MM.1S (cell line): ENCODE measurements at regions not wholly inside any gene's neighbourhood (a gene's known extent, or its start where the extent isn't known, plus 50 kb on each side); places are given as distances from the start of the nearest gene placed in this dataset.

ENCODE experiments used
- DNase-seq: peaks from one replicate; pipeline ENCODE4 v3.0.0-alpha.2; 2015
- H2AFZ ChIP-seq: fragments of 300-600 bp; sonication (generic); 2 replicates; pipeline ENCODE4 v1.6.0; 2016; ENCODE audit warnings: antibody characterized with exemption, low read length
- H3F3A ChIP-seq: fragments of 300-600 bp; sonication (generic); 2 replicates; pipeline ENCODE4 v1.6.1; 2016; ENCODE audit warnings: mild to moderate bottlenecking, antibody characterized with exemption, low read length, moderate library complexity, mixed read lengths; ENCODE audit not compliant: insufficient read depth
- H3K27ac ChIP-seq: fragments of 300-600 bp; sonication (generic); 2 replicates; pipeline ENCODE4 v1.5.1; 2016; ENCODE audit warnings: mild to moderate bottlenecking, low read length
- H3K27me3 ChIP-seq: fragments of 300-600 bp; sonication (generic); replicated peaks from 2 replicates; pipeline ENCODE4 v1.6.0; 2016; ENCODE audit warnings: low read length; ENCODE audit not compliant: insufficient read depth
- H3K36me3 ChIP-seq: fragments of 300-600 bp; sonication (generic); replicated peaks from 2 replicates; pipeline ENCODE4 v1.6.1; 2016; ENCODE audit warnings: mild to moderate bottlenecking, low read length, mixed read lengths; ENCODE audit not compliant: insufficient read depth
- H3K4me1 ChIP-seq: fragments of 300-600 bp; sonication (generic); 2 replicates; pipeline ENCODE4 v1.6.1; 2016; ENCODE audit warnings: low read length, mixed read lengths
- H3K4me2 ChIP-seq: fragments of 300-600 bp; sonication (generic); 2 replicates; pipeline ENCODE4 v1.6.0; 2016; ENCODE audit warnings: low read depth, low read length
- H3K4me3 ChIP-seq: fragments of 300-600 bp; sonication (generic); 2 replicates; pipeline ENCODE4 v1.5.1; 2016; ENCODE audit warnings: low read length, mixed read lengths
- H3K79me2 ChIP-seq: fragments of 300-600 bp; sonication (generic); 2 replicates; pipeline ENCODE4 v1.6.1; 2016; ENCODE audit warnings: mixed run types, low read length, mixed read lengths
- H3K9ac ChIP-seq: fragments of 300-600 bp; sonication (generic); 2 replicates; pipeline ENCODE4 v1.6.1; 2016; ENCODE audit warnings: low read length, mixed read lengths
- H3K9me2 ChIP-seq: fragments of 300-600 bp; sonication (generic); replicated peaks from 2 replicates; pipeline ENCODE4 v1.6.1; 2016; ENCODE audit warnings: mild to moderate bottlenecking, low read length, mixed read lengths; ENCODE audit not compliant: insufficient read depth
- H3K9me3 ChIP-seq: fragments of 300-600 bp; sonication (generic); replicated peaks from 2 replicates; pipeline ENCODE4 v1.6.1; 2016; ENCODE audit warnings: mild to moderate bottlenecking, low read length, mixed read lengths; ENCODE audit not compliant: insufficient read depth
- H4K20me1 ChIP-seq: fragments of 300-600 bp; sonication (generic); 2 replicates; pipeline ENCODE4 v1.6.1; 2016; ENCODE audit warnings: mild to moderate bottlenecking, low read length, moderate library complexity, mixed read lengths; ENCODE audit not compliant: insufficient read depth
- EZH2 ChIP-seq: fragments of 300-600 bp; sonication (generic); optimal IDR thresholded peaks from 2 replicates; pipeline ENCODE3; 2017; ENCODE audit warnings: low read depth, mild to moderate bottlenecking, antibody characterized with exemption, low read length, mixed read lengths
- EZH2phosphoT487 ChIP-seq: fragments of 300-600 bp; sonication (generic); IDR thresholded peaks from 2 replicates; pipeline ENCODE4 v1.6.1; 2018; ENCODE audit warnings: antibody characterized with exemption, low read length
- TF ChIP-seq, protein P1 (sequence below): fragments of 300-600 bp; sonication (generic); IDR thresholded peaks from 2 replicates; pipeline ENCODE4 v1.5.1; 2016; ENCODE audit warnings: antibody characterized with exemption, low read length, mixed read lengths

GRCh38 chr5:67266654-67267350 is 70.2 kb upstream of the CD180 start:
- no peaks in the 10 kb centered on the region for H3K79me2 ChIP-seq
- DNase-seq: no peak
- no peak overlapping the region for H3K27ac ChIP-seq
- no peak overlapping the region for H3K4me2 ChIP-seq
- H3K9me3 ChIP-seq: no peaks in the 10 kb centered on the region
- H3K36me3 ChIP-seq: no peaks in the 10 kb centered on the region
- no peaks in the 10 kb centered on the region for H3F3A ChIP-seq
- no peak for TF ChIP-seq EZH2
- TF ChIP-seq EZH2phosphoT487: no peak
- TF ChIP-seq, protein P1, sequence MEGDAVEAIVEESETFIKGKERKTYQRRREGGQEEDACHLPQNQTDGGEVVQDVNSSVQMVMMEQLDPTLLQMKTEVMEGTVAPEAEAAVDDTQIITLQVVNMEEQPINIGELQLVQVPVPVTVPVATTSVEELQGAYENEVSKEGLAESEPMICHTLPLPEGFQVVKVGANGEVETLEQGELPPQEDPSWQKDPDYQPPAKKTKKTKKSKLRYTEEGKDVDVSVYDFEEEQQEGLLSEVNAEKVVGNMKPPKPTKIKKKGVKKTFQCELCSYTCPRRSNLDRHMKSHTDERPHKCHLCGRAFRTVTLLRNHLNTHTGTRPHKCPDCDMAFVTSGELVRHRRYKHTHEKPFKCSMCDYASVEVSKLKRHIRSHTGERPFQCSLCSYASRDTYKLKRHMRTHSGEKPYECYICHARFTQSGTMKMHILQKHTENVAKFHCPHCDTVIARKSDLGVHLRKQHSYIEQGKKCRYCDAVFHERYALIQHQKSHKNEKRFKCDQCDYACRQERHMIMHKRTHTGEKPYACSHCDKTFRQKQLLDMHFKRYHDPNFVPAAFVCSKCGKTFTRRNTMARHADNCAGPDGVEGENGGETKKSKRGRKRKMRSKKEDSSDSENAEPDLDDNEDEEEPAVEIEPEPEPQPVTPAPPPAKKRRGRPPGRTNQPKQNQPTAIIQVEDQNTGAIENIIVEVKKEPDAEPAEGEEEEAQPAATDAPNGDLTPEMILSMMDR: no peak
- no peak overlapping the region for H3K9ac ChIP-seq
- no peaks in the 10 kb centered on the region for H3K4me1 ChIP-seq
- no peaks in the 10 kb centered on the region for H3K27me3 ChIP-seq
- no peaks in the 10 kb centered on the region for H3K9me2 ChIP-seq
- no peak overlapping the region for H2AFZ ChIP-seq
- H4K20me1 ChIP-seq: no peaks in the 10 kb centered on the region
- no peak overlapping the region for H3K4me3 ChIP-seq

GRCh38 chr5:67265951-67266350 is 69.4 kb upstream of the CD180 start:
- H3K36me3 ChIP-seq: no peaks in the 10 kb centered on the region
- H3K4me2 ChIP-seq: no peak overlapping the region
- no peaks in the 10 kb centered on the region for H4K20me1 ChIP-seq
- H3K79me2 ChIP-seq: no peaks in the 10 kb centered on the region
- H3K4me3 ChIP-seq: no peak overlapping the region
- no peak overlapping the region for H2AFZ ChIP-seq
- H3K9me3 ChIP-seq: no peaks in the 10 kb centered on the region
- H3K9me2 ChIP-seq: no peaks in the 10 kb centered on the region
- H3K27me3 ChIP-seq: no peaks in the 10 kb centered on the region
- DNase-seq: no peak
- no peak overlapping the region for H3K9ac ChIP-seq
- no peak overlapping the region for H3K27ac ChIP-seq
- H3K4me1 ChIP-seq: no peaks in the 10 kb centered on the region
- no peaks in the 10 kb centered on the region for H3F3A ChIP-seq
- no peak for TF ChIP-seq EZH2phosphoT487
- TF ChIP-seq, protein P1: no peak
- no peak for TF ChIP-seq EZH2

DNA sequence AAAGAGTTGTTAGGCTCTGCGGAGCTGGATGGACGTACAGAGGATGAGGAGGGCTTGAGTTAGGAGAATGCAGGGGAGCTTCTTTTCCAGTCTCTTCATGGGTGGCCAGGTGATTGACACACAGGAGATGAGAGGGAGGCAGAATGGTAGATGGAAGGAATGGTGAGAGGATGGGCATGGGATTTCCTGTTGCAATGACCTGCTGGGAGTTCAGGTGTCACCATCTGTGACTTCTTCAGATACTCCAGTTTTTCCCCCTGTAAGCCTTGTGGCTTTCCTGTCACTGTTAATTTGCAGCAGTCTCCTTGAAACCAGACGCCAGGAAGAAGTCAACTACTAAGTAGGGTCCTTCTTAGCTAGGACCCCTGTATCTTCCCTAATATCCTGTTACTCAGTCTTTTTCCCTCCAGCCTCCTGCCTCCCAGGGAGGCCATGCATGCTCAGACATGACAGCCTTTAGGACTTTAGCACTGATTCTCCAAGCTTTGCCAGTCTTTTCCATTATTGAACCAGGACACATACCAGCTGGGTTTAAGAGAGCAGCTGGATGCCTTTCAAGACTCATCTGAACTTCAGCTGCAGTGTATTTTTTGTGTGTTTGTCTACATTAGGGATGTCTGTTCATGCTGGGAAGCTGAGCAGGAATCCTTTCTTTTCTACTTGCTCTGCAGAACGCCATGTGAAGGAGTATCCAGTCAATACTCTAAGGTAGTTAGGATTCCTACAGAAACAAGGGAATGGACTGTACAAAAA is 67.2 kb upstream of the CD180 start:
- Histone ChIP-seq H3K9ac (no peak overlapping the region), H3K36me3 (no peaks in the 10 kb centered on the region), H3K27ac (no peak overlapping the region), H4K20me1 (no peaks in the 10 kb centered on the region), H3K9me3 (no peaks in the 10 kb centered on the region), H3K4me1 (no peaks in the 10 kb centered on the region), H3K79me2 (no peaks in the 10 kb centered on the region), H3K9me2 (no peaks in the 10 kb centered on the region), H2AFZ (no peak overlapping the region), H3K4me2 (no peak overlapping the region), H3F3A (no peaks in the 10 kb centered on the region), H3K4me3 (no peak overlapping the region), H3K27me3 (no peaks in the 10 kb centered on the region)
- TF ChIP-seq EZH2 (no peak), EZH2phosphoT487 (no peak)
- TF ChIP-seq, protein P1: no peak
- DNase-seq: no peak
